PC-9 (cell line): ENCODE measurements at regions not wholly inside any gene's neighbourhood (a gene's known extent, or its start where the extent isn't known, plus 50 kb on each side); places are given as distances from the start of the nearest gene placed in this dataset.
A peak's percentile ranks its signal among the peaks of the same experiment; 100 is the strongest.

Source experiments
- BruUV-seq: library from RNA; stranded (reverse); fragments of 400-500 nt; replicated peaks from 2 replicates; lab custom pipeline; 2021; lab: Mats Ljungman, UMichigan
- CTCF ChIA-PET: fragments of 300-600 bp; sonication (Branson Sonifier 250); formaldehyde crosslinking; loops from one replicate; lab custom pipeline; 2022; ENCODE audit warnings: antibody characterized with exemption; lab: Charles Lee
- POLR2A ChIA-PET: fragments of 300-600 bp; sonication (Branson Sonifier 250); formaldehyde crosslinking; loops from one replicate; lab custom pipeline; 2022; ENCODE audit warnings: antibody characterized with exemption; ENCODE audit not compliant: unreplicated experiment; lab: Charles Lee
- DNase-seq, 2 experiments: peaks; one replicate each; pipeline versions ENCODE4 v3.0.0 to v3.0.0-alpha.2; 2015 to 2022; ENCODE audit warnings: mixed read lengths in 1 of 2
- H2AFZ ChIP-seq: fragments of 200-600 bp; sonication (generic); 2 replicates; pipeline ENCODE4 v1.8.1; 2017; ENCODE audit warnings: antibody characterized with exemption
- H3F3A ChIP-seq: fragments of 200-600 bp; sonication (generic); 2 replicates; pipeline ENCODE4 v1.8.1; 2017; ENCODE audit warnings: antibody characterized with exemption, mild to moderate bottlenecking, low read depth; ENCODE audit not compliant: insufficient read depth
- H3K27ac ChIP-seq: fragments of 200-600 bp; sonication (generic); 2 replicates; pipeline ENCODE4 v1.6.1; 2016; ENCODE audit warnings: mixed run types
- H3K27me3 ChIP-seq: fragments of 200-600 bp; sonication (generic); 2 replicates; pipeline ENCODE4 v1.6.1; 2016; ENCODE audit warnings: low read depth, mixed run types; ENCODE audit not compliant: insufficient read depth
- H3K36me3 ChIP-seq: fragments of 200-600 bp; sonication (generic); 2 replicates; pipeline ENCODE4 v1.6.1; 2016; ENCODE audit warnings: low read depth, mixed run types
- H3K4me1 ChIP-seq: fragments of 200-600 bp; sonication (generic); replicated peaks from 2 replicates; pipeline ENCODE4 v1.6.1; 2016; ENCODE audit warnings: mixed run types; ENCODE audit not compliant: insufficient read depth
- H3K4me2 ChIP-seq: fragments of 200-600 bp; sonication (generic); 2 replicates; pipeline ENCODE4 v1.6.1; 2017; ENCODE audit warnings: mixed run types
- H3K4me3 ChIP-seq: fragments of 200-600 bp; sonication (generic); 2 replicates; pipeline ENCODE4 v1.6.1; 2016; ENCODE audit warnings: mixed run types
- H3K79me2 ChIP-seq: fragments of 200-600 bp; sonication (generic); 2 replicates; pipeline ENCODE4 v1.6.1; 2017; ENCODE audit warnings: low read depth, mixed run types
- H3K9me2 ChIP-seq: fragments of 200-600 bp; sonication (generic); 2 replicates; pipeline ENCODE4 v1.8.1; 2017; ENCODE audit warnings: mild to moderate bottlenecking; ENCODE audit not compliant: insufficient read depth
- H3K9me3 ChIP-seq: fragments of 200-600 bp; sonication (generic); 2 replicates; pipeline ENCODE4 v1.8.1; 2016; ENCODE audit warnings: low read depth; ENCODE audit not compliant: insufficient read depth
- H4K20me1 ChIP-seq: fragments of 200-600 bp; sonication (generic); 2 replicates; pipeline ENCODE4 v1.8.1; 2017; ENCODE audit not compliant: insufficient read depth
- EZH2 ChIP-seq: fragments of 200-600 bp; sonication (generic); IDR thresholded peaks from 2 replicates; pipeline ENCODE4 v1.8.0; 2017; ENCODE audit warnings: antibody characterized with exemption, low read depth
- intact Hi-C: fragments of 100-400 bp; cut with micrococcal nuclease; formaldehyde crosslinking; loops from one replicate; pipeline ENCODE4 v1.10.0; 2022; ENCODE audit not compliant: unreplicated experiment
- TF ChIP-seq, protein P1 (sequence below): fragments of 200-600 bp; sonication (generic); conservative IDR thresholded peaks from 2 replicates; pipeline ENCODE4 v1.6.1; 2017; ENCODE audit warnings: mixed run types, antibody characterized with exemption, mild to moderate bottlenecking, moderate library complexity

DNA sequence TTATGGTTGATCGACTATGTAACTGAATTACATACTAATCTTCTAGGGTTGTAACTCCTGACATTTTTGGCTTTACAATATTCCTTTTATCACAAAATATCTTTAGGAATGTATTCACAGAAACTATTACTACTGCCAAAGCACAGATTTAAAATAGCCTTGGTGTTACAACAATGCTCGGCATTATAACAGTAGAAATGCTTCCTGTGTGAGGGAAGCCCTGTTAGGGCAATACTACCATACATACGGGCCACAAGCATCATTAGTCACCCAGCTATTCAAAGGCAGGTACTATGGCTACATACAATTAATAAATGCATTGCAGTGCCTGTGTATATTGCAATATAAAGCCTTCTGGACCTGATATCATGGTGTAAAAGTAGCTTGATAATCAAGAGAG is 517.8 kb downstream of the C12orf50 start:
- BruUV-seq, result no TSS peak
- no peaks in the 10 kb centered on the region for H4K20me1 ChIP-seq
- H3K9me3 ChIP-seq, result no peaks in the 10 kb centered on the region
- H3K4me2 ChIP-seq, result no peak overlapping the region
- H3K4me1 ChIP-seq, result peaks cover 8% of the 10 kb centered on the region; the same call in 1 of the 2 replicates
- no peaks in the 10 kb centered on the region for H3K79me2 ChIP-seq
- H3K4me3 ChIP-seq, result no peak overlapping the region
- intact Hi-C loops, result no loop called here
- no peak for DNase-seq
- TF ChIP-seq EZH2, result no peak
- TF ChIP-seq, protein P1, sequence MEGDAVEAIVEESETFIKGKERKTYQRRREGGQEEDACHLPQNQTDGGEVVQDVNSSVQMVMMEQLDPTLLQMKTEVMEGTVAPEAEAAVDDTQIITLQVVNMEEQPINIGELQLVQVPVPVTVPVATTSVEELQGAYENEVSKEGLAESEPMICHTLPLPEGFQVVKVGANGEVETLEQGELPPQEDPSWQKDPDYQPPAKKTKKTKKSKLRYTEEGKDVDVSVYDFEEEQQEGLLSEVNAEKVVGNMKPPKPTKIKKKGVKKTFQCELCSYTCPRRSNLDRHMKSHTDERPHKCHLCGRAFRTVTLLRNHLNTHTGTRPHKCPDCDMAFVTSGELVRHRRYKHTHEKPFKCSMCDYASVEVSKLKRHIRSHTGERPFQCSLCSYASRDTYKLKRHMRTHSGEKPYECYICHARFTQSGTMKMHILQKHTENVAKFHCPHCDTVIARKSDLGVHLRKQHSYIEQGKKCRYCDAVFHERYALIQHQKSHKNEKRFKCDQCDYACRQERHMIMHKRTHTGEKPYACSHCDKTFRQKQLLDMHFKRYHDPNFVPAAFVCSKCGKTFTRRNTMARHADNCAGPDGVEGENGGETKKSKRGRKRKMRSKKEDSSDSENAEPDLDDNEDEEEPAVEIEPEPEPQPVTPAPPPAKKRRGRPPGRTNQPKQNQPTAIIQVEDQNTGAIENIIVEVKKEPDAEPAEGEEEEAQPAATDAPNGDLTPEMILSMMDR, result no peak
- no peaks in the 10 kb centered on the region for H3F3A ChIP-seq
- no peak overlapping the region for H2AFZ ChIP-seq
- no peaks in the 10 kb centered on the region for H3K27me3 ChIP-seq
- no peak overlapping the region for H3K27ac ChIP-seq
- H3K9me2 ChIP-seq, result peaks cover 3% of the 10 kb centered on the region; the same call in 1 of the 2 replicates
- CTCF ChIA-PET, result no interaction called here
- H3K36me3 ChIP-seq, result no peaks in the 10 kb centered on the region
- POLR2A ChIA-PET, result no interaction called here

DNA sequence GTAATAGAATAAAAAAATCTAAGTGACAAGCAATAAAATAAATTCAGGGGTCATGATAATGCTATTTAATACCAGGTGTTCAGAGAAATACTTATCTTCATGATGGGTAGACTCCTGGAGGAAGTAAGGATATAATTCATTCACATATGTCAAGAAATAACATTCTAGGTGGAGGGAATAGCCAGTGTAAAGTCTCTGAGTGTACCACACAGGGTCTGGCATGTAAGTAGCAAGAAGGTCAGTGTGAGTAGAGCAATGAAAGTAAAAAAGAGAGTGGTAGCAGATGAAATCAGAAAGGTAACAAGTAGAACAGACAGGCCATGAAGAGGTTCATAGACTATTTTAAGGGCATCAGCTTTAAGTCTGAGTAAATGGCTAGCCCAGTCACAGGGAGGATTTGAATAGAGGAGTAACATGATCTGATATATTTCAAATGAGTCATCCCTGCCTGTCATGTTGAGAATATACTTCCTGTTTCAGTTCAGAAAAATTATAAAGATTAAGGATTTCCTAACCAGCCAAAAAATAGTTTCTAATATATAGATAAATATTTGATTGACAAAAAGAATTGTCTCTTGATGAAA is 519.9 kb downstream of the C12orf50 start:
- Histone ChIP-seq H3K4me3 (no peak overlapping the region), H3K4me1 (peaks cover 8% of the 10 kb centered on the region; the same call in 1 of the 2 replicates), H3K27me3 (no peaks in the 10 kb centered on the region), H3K79me2 (no peaks in the 10 kb centered on the region), H3K9me2 (no peaks in the 10 kb centered on the region), H4K20me1 (no peaks in the 10 kb centered on the region), H3F3A (no peaks in the 10 kb centered on the region), H2AFZ (no peak overlapping the region), H3K36me3 (no peaks in the 10 kb centered on the region), H3K27ac (no peak overlapping the region), H3K4me2 (no peak overlapping the region), H3K9me3 (no peaks in the 10 kb centered on the region)
- peak in 1 of 2 experiments; percentile 67 for DNase-seq
- CTCF ChIA-PET, result interaction anchor here (0.6 kb wide), 2 partner anchors 12 to 925 kb away, joined by 3 to 8 read pairs; no protein-coding TSS in a partner anchor
- no TSS peak for BruUV-seq
- POLR2A ChIA-PET, result interaction anchor here (0.7 kb wide), 1 partner anchor 10 kb away, joined by 3 read pairs; no protein-coding TSS in a partner anchor
- intact Hi-C loops, result no loop called here
- TF ChIP-seq EZH2, result no peak
- TF ChIP-seq, protein P1, result no peak

DNA sequence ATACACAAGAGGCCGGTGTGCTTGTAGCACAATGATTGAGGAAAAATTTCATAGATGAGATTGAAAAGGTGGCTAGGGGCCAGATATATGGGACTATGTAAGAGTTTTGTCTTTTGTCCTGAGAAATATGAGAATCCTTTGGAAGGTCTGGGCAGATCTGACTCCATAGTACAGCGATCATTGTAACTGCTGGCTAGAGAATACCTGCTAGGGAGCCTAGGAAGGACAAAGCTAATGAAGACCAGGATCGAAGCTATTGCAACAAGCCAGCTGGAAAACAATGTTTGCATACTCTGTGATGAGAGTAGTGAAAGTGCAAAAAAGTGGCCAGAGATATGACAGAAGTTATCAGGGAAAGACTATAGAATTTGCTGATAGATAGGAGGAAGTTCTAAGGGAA is 537.6 kb downstream of the C12orf50 start:
- no peaks in the 10 kb centered on the region for H3K9me3 ChIP-seq
- H2AFZ ChIP-seq, result no peak overlapping the region
- CTCF ChIA-PET, result no interaction called here
- DNase-seq, result no peak
- H3K79me2 ChIP-seq, result no peaks in the 10 kb centered on the region
- no peaks in the 10 kb centered on the region for H3K9me2 ChIP-seq
- no peaks in the 10 kb centered on the region for H3K36me3 ChIP-seq
- intact Hi-C loops, result no loop called here
- BruUV-seq, result no TSS peak
- H3K27me3 ChIP-seq, result no peaks in the 10 kb centered on the region
- H3K4me2 ChIP-seq, result no peak overlapping the region
- H3F3A ChIP-seq, result no peaks in the 10 kb centered on the region
- H3K4me3 ChIP-seq, result no peak overlapping the region
- POLR2A ChIA-PET, result no interaction called here
- no peak overlapping the region for H3K27ac ChIP-seq
- no peaks in the 10 kb centered on the region for H3K4me1 ChIP-seq
- TF ChIP-seq EZH2, result no peak
- TF ChIP-seq, protein P1, result no peak
- no peaks in the 10 kb centered on the region for H4K20me1 ChIP-seq
